NCI-H748 treated with DMSO at 0.1 percent for 48 hours (cell line): ENCODE measurements at regions not wholly inside any gene's neighbourhood (a gene's known extent, or its start where the extent isn't known, plus 50 kb on each side); places are given as distances from the start of the nearest gene placed in this dataset.
"Not testable (repeated sequence)": the region's sequence is repeated elsewhere in the genome, so short reads cannot be mapped to it uniquely, and the experiment has no call there.

ENCODE experiments used
- DNase-seq: peaks from one replicate; lab custom pipeline; 2025; lab: John Stamatoyannopoulos, UW

DNA sequence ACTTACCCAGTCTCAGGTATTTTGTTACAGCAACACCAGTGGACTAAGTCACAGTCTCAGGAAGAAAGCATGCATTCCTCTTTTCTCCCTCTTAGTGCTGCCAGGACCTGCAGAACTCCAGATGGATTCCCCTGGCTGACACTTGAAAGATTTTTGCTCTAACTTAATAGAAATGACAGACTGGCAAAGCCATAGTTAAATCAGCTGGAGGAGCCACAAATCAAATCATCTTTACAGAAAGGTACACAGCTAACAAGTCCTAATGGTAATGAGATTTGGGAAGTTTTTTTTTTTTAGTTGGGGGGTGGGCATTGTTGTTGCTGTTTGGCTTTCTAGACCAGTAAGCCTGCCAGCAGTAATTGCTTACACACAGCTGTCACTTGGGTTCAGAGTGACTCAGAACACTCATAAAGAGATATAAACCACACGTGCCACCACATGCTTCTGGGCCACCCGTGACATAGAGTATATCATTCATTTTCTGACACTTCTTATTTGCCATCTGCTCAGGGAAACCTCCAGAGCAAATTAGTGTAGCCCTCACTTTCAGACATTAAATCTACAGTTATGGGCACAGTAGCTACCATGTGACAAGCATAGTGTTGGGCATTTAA, 72.4 kb downstream of the FH start:
- DNase-seq: no peak

DNA sequence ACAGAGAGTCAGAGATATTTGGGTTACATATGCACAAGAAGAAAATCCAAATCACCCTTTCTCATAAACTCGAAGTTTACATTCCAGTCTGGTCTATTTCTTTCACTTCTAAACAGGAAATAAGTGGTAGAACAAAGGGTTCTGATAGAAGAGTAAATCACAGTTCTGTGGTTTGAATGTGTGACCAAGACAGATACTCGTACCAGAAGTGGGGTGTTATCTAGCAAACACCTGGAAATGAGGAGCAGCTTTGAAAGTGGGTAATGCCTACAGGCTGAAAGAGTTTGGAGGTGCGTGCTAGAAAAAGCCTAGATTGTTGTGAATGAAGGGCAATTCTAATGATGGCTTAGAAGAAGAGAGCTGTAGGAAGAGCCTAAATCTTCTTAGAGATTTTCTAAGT, 74.7 kb downstream of the FH start:
- no peak for DNase-seq

DNA sequence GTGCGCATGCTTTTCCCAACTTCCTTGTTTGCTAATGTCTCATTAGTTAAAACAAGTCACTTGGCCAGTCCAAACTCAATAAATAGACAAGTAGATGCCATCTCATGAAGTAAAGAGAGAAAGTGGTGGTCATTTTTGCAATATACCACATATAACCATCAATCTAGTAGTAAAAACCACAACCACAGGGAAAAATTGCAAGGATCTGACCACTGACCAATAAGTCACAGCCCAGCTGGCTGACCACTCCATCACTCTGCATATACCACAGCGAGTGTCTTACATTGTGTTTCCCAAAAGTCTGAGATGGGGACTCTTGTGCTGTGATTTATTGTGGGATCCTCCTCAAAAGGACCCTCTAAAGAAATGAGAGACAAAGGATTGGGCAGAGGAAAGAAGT, 76.0 kb downstream of the FH start:
- no peak for DNase-seq

DNA sequence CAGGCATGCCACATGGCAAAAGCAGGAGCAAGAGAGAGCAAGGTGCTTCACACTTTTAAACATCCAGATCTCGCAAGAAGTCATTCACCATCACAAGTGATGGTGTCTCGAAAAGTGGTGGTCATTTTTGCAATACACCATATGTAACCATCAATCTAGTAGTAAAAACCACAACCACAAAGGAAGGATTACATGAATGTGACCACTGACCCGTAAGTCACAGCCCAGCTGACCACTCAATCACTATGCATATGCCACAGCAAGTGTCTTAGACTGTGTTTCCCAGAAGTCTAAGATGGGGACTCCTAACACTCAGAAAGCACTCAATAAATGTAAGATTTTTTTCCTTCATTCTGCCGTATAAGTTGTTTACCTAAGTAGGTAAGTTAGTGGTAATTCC, 76.9 kb downstream of the FH start:
- DNase-seq: no peak

DNA sequence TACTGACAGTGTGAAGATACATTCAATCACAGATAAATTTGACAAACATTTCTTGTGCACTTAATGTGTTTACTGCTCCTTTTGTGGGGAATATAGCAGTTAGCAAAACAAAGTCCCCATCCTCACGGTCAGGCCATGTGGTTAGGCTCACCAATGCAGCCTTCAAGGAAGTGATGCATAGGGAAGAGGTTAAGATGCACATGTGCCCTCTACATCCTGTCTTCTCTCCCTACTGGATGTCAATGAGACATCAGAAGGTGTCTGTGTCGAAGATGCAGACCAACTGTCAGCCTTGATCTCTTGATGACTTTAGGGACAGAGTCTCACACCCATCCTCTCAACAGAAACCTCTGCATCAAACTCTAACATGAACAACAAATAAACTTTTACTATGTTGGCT, 78.7 kb downstream of the FH start:
- no peak for DNase-seq

DNA sequence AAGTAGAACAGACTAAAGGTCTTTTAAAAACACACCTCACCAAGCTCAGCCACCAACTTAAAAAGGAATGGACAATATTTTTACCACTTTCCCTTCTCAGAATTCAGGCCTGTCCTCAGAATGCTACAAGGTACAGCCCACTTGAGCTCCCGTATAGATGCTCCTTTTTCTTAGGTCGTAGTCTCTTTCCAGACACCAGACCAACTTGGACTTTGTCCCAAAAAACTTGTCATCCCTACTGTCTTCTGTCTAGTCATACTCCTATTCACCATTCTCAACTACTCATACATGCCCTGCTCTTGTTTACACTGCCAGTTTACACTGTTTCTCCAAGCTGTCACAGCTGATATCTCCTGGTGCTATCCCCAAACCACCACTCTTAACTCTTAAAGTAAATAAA, 80.9 kb downstream of the FH start:
- not testable (repeated sequence) for DNase-seq

DNA sequence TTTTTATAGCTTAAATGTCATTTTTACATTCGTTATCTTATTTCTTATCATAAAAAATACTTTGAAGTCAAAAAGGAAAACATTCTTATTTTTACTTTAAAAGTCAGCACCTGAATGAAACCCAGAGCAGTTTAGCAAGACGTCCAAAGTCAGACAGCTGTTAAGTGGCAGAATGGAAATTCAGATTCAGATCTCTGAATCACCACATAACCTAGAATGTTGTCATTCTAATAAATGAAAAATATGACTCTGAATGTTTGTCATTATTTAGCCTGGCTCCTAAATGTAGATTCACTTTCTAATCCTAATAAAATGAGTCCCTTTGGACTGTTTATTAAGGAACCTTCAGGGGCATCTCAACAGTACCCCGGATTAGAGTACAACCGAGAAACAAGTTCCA, 75.2 kb upstream of the RGS7 start:
- no peak for DNase-seq

DNA sequence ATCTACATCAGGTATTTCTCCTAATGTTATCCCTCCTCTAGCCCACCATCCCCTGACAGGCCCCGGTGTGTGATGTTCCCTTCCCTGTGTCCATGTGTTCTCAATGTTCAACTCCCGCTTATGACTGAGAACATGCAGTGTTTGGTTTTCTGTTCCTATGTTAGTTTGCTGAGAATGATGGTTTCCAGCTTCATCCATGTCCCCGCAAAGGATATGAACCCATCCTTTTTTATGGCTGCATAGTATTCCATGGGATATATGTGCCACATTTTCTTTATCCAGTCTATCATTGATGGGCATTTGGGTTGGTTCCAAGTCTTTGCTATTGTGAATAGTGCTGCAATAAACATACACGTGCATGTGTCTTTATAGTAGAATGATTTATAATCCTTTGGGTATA, 68.1 kb upstream of the RGS7 start:
- DNase-seq: not testable (repeated sequence)

DNA sequence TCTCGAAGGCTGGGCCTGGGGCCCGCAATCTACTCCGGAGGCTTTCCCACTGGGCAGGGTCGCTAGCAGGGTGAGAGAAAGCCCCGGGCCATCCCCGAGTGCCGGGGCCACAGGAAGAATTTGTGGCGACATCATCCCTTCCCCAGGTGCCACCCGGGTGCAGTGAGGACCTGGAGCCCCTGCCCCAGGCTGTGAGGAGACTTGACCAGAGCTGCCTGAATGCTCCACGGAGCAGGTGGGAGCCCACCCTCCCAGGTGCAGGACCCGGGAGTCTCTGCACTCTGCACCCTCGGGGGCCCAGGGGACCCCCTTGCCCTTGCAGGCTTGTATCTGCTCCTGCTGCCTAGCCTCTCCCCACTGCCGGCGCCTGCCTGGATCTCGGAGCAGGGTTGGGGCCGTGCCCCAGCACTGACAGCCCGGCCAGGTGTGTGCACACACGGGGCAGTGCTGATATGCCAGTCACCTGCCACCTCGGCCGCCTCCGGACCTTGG, 67.5 kb upstream of the RGS7 start:
- DNase-seq: no peak

DNA sequence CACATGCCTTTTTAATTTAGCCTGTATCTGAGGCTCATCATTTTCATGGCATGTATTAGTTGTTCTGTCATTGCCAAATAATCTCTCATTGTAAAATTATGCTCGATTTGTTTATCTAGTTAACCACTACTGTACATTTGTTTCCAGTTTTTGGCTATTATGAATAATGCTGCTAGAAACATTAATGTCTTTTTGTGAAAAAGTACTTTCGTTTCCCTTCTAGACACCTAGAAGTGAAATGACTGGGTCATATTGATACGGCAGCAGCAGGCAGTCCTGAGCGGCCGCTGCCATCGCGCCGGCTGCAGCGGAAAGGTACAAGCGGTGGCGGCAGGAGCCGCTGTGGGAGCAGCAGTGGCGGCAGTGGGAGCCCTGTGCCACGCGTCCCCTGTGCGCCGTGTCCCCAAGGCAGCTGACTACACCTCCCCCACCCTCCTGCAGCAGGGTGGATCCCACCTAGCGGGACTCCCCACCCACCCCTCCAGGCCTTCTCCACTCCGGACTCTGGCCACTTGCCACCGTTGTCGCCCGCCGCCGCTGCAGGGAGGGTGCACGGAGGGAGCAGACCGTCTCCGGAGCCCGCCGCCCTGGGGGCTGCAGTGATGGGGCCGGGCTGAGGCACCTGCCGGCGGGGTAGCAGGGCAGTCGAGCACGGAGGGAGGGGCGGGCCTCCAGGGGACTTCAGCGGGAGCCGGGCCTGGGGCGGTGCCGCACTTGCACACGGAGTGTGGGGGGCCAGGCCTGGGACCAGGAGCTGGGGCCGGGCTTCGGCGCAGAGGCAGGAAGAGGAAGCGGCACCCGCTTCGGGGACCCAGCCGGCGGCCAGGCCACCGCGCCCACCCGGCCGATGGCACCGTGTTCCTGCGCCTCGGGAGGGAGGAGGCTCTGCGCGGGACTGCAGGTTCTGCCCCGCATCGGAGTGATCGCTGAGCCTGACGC, 66.8 kb upstream of the RGS7 start:
- peak; percentile 33 for DNase-seq

DNA sequence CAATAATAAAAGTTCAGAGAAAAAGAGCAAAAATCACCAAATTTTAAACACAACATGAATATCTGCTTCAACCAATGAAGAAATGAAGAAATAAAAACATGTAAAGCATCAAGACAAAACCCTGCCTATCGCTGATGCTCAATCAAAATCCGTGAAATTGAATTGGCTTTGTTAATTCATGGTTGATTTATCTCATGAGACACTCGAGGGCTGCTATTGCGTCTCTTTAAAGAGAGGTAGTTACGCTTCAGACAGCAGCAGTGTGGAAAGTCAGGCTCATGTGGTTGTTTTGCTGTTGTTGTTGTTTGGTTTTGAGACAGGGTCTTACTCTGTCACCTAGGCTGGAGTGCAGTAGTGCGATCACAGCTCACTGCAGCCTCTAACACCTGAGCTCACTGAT, 65.5 kb upstream of the RGS7 start:
- DNase-seq: no peak

DNA sequence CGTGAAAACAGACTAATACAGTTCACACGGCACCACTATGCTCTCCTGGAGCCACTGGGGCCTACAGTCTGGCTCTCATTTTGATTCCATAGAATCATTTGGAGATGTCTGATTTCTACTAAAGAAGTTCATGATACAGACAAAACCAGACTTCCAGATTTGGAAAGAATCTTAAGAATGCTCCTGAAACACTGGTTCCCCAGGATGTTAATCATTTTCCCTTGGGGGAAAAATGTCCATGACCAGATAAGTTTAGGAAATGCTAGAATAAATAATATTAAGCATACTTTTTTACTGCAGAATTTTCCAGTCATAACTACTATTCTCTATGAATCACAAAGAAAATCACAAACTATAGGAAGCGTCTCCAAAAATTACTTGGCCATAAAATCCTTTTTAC, 63.0 kb upstream of the RGS7 start:
- DNase-seq: no peak

DNA sequence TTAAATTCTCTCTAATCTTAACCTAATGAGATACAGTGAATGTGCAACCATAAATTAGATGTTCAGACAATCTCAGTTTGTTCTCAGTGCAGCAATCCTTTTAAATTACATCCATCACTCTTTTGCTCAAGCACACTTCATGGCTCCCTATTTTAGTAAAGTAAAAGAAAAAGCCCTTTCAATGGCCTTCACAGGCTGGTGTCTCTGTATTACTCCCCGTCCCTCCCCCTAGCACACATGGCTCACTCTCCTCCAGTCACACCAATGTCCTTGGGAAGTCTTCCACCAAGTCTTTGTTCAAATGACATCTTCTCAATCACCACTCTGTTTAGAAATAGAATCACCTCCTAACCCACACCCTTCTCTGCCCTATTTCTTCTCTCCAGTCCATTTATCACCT, 60.3 kb upstream of the RGS7 start:
- no peak for DNase-seq

DNA sequence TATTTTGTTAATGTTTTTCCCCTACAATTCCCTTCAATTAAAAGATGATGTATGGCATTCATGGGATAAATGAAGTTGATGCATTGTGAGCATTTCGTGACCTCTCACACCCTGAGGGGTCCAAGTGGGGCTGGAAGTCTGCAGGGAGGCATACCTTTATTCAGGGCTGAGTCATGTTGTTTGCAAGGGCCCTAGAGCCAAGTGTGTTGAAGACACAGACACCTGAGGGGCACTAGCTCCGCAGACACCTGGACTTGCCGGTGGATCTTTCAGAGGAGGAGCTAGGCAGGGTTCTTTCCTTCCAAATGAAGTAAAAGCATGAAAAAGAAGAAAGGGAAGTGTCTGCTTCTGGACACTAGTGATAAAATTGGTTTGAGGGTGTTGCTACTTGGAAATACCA, 57.0 kb upstream of the RGS7 start:
- no peak for DNase-seq

DNA sequence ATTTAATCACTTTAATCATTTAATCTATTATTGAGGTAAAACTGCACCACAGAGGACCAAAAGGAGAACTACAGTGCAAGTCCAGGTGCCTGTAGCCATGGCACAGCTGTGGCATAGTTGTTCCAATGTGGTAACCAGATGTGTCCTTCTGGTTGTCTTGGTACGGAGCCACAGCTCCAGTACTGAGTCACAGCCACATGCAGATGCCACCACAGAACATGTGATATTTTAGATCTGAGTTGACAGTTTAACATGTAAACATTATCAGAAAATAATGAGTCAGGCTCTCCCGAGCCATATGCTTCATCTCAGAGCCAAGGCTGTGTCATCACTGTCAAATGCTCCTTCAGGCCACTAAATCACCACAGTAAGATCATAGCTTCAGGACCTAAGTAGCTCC, 56.4 kb upstream of the RGS7 start:
- no peak for DNase-seq

DNA sequence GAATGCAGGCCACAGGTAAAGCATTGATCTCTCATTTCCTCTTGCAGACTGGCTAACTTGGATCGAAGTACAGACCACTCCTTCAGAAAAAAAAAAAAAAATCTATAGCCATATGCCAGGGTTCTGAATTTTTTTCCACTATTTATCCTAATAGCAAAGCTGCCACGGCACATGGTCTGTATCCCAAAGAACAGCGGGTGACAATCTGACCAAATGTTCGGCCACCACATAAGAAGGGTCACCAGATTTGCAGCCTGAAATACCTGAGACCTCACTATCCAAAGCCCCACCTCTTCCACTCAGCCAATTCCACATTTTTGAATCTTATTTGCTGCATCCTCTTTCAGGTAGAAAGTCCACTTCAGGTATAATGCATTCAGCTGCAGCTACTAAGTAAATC, 55.6 kb upstream of the RGS7 start:
- no peak for DNase-seq

DNA sequence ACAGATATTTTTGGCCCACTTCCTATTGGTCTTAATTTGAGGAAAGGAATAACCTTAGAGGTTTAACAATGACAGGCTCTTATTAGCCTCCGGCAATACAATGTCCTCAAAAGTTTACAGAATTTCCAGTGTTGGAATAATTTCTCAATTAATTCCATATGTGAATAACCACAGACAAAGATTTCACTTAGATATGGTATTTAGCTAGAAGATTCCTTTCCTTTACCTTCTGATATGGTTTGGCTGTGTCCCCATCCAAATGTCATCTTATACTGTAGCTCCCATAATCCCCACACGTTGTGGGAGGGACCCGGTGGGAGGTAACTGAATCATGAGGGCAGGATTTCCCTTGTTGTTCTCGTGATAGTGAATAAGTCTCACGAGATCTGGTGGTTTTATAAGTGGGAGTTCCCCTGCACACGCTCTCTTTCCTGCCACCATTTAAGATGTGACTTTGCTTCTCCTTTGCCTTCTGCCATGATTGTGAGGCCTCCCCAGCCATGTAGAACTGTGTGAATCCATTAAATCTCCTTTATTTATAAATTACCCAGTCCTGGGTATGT, 54.9 kb upstream of the RGS7 start:
- DNase-seq: no peak

DNA sequence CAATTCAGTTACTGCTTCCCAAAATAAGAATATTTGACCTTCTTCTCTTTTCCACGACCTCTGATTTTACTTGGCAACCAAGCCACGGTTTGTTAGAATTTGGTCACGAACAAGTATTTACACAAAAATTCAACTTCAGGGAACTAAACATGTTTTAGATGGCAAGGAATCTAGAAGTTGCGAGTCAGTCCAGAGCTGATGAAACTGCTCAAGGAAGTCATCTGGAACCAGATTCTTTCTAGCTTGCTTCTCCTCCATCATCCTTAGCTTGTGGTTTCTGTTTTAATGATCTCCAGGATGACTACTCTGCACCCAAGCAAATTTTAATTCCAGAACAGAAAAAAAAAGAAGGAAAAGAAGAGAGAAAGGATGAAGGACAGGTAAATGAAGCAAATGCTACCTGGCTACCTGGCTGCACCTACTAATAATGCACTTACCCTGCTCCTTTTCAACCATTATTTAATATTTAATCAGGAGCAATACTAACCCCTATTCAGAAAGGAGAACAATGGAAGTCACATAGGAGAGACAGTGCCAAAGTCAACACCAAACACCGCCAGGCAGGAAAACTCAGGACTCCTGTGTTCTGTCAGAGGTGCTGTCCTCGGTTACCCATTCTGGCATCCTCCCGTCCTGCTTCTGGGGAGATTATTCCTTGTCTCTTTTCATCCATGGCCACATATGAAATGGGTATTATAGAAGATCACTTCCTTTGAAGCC, 54.2 kb upstream of the RGS7 start:
- peak; percentile 31 for DNase-seq

DNA sequence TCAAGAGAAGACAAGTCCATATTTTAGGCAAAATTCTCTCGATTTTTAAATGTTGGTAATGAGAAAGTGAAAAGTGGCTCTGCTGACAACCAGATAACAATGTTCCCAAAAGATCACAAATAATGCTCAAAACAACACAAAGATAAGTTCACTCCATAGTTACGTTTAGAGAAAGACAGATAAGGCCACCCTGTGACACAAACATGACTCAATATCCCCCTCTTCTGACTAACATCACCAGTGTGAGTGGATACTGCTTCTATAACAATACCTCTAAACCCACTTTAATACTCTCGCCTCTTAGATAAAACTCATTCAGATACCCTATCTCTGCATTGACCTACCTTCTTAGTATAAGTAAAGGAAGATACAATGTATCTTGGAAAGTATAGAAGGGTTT, 51.2 kb upstream of the RGS7 start:
- peak; percentile 21 for DNase-seq
